ENCODE measurements at regions not wholly inside any gene's neighbourhood (a gene's known extent, or its start where the extent isn't known, plus 50 kb on each side); places are given as distances from the start of the nearest gene placed in this dataset.
"Not testable (repeated sequence)": the region's sequence is repeated elsewhere in the genome, so short reads cannot be mapped to it uniquely, and the experiment has no call there.

GRCh38 chr3:127440384-127440783 is 150.1 kb downstream of the TPRA1 start:
- DNase-seq (ENCODE audit: low read depth in 2 of 2): no peak

GRCh38 chr3:127439621-127440020 is 150.9 kb downstream of the TPRA1 start:
- DNase-seq (ENCODE audit: low read depth in 2 of 2): no peak

GRCh38 chr3:127438951-127439350 is 151.1 kb upstream of the PRR20G start:
- DNase-seq (ENCODE audit: low read depth in 2 of 2): no peak

GRCh38 chr3:127438371-127438770 is 150.5 kb upstream of the PRR20G start:
- no peak for DNase-seq (ENCODE audit: low read depth in 2 of 2)

- not testable (repeated sequence) for DNase-seq (ENCODE audit: low read depth in 2 of 2)
These were observed 147.5 kb upstream of the PRR20G start for GRCh38 chr3:127435299-127435698.

GRCh38 chr3:127431066-127431465 is 143.2 kb upstream of the PRR20G start:
- DNase-seq (ENCODE audit: low read depth in 2 of 2): no peak

GRCh38 chr3:127428344-127428997 is 140.6 kb upstream of the PRR20G start:
- no peak for DNase-seq (ENCODE audit: low read depth in 2 of 2)

- no peak for DNase-seq (ENCODE audit: low read depth in 2 of 2)
These were observed 139.8 kb upstream of the PRR20G start for GRCh38 chr3:127427666-127428065.

- no peak for DNase-seq (ENCODE audit: low read depth in 2 of 2)
These were observed 139.3 kb upstream of the PRR20G start for GRCh38 chr3:127427156-127427555.

- DNase-seq (ENCODE audit: low read depth in 2 of 2): no peak
These were observed 138.8 kb upstream of the PRR20G start for GRCh38 chr3:127426444-127427153.

- no peak for DNase-seq (ENCODE audit: low read depth in 2 of 2)
These were observed 137.9 kb upstream of the PRR20G start for GRCh38 chr3:127425505-127426443.

- no peak for DNase-seq (ENCODE audit: low read depth in 2 of 2)
These were observed 137.1 kb upstream of the PRR20G start for GRCh38 chr3:127424766-127425504.

- DNase-seq (ENCODE audit: low read depth in 2 of 2): no peak
These were observed 136.3 kb upstream of the PRR20G start for GRCh38 chr3:127423856-127424765.

GRCh38 chr3:127422663-127423375 is 135.0 kb upstream of the PRR20G start:
- DNase-seq (ENCODE audit: low read depth in 2 of 2): no peak

GRCh38 chr3:127421943-127422662 is 134.3 kb upstream of the PRR20G start:
- no peak for DNase-seq (ENCODE audit: low read depth in 2 of 2)

GRCh38 chr3:127420829-127421228 is 133.0 kb upstream of the PRR20G start:
- DNase-seq (ENCODE audit: low read depth in 2 of 2): no peak

- DNase-seq (ENCODE audit: low read depth in 2 of 2): no peak
These were observed 132.1 kb upstream of the PRR20G start for GRCh38 chr3:127419641-127420553.

- DNase-seq (ENCODE audit: low read depth in 2 of 2): no peak
These were observed 131.3 kb upstream of the PRR20G start for GRCh38 chr3:127419182-127419581.

Measured in stimulated activated CD4-positive, alpha-beta T cell treated with anti-CD3 and anti-CD28 coated beads, Interleukin-4, amount 100 ng/mL, for 48 hours (primary cell).